HG02870 (cell line): ENCODE measurements at regions not wholly inside any gene's neighbourhood (a gene's known extent, or its start where the extent isn't known, plus 50 kb on each side); places are given as distances from the start of the nearest gene placed in this dataset.
A peak's percentile ranks its signal among the peaks of the same experiment; 100 is the strongest.

Source experiments
- ATAC-seq: cut with Tn5 transposase; IDR thresholded peaks from one replicate; pipeline ENCODE4 v1.9.1; 2021; ENCODE audit warnings: mild to moderate bottlenecking, moderate library complexity; ENCODE audit not compliant: unreplicated experiment

DNA sequence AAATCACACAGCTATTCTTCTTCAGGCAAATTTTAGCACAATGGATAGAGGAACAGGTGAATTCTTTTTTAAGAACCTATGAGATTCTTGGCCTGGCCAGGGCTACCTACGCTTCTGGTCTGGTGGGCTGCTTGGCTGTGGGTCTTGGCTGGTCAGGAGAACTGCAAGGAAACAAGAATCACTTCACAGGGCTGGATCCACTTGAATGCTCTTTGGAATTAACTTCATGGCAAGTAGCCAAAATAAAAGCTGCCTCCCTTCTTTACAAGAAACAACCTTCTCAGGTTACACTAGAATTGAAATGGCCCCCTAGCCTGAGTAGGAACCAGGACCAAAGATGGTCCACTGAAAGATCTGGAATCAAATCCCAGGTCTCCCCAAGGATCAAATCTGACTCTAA lies 519.1 kb downstream of the IQCM start:
- ATAC-seq: no peak

DNA sequence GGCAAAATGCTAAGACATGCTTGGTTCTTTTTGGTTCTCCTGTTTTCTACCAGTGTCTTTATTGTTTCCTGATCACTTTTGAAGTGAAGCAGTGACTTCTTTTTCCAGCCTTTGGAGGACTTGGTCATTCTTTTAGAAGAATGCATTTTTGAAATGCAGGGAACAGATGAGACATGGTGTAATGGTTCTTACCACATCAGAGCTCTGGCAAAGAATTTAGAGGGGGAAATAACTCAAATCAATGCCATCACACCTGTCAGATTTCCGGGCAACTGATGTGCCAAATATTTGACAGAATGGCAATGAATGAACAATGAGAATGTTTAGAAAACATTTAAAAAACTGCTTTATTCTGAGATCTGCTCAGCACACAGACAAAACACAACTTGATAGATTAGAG lies 519.6 kb downstream of the IQCM start:
- ATAC-seq: no peak

DNA sequence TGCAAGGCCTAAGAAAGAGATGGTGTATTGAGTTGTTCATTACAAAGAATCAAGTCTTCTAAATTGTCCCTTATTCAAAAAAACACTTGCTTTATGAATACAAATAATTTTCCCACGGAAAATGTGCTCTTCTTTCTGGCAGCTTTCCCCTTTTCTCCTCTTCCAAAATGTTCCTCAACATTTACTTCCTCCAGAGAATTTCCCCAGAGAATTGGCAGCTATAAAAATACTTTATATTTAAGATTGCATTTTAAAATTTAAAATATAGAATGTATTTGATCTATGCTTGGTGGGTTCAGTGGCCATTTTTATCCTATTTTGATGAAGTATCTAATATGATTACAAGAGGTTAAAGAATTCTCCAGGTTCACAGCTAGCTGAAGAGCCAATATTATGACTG lies 521.0 kb downstream of the IQCM start:
- no peak for ATAC-seq

DNA sequence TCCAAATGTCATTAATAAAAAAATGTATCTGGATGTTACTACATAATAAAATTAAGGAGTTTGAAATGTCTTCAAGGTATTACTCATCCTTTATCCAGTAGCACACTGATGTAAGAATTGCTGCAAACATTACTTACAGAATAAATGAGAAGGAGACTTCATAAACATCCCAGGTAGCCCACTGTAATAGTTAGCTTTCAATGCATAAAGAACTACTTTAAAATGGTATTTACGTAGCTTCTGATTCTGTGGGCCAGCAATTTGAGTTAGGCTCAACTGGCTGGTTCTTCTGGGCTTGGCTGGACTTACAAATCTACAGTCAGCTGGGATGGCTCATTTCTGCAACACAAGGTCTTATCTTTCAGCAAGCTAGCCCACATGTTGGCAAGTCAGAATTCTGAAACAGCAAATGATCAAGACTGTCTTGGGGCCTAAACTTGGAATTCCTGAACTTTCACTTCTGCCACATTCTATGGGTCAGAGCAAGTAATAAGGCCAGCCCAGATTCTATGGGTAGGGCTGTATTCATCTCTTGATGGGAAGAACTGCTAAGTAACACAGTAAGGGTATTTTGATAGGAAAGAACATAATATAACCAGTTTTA lies 522.5 kb downstream of the IQCM start:
- ATAC-seq: no peak

DNA sequence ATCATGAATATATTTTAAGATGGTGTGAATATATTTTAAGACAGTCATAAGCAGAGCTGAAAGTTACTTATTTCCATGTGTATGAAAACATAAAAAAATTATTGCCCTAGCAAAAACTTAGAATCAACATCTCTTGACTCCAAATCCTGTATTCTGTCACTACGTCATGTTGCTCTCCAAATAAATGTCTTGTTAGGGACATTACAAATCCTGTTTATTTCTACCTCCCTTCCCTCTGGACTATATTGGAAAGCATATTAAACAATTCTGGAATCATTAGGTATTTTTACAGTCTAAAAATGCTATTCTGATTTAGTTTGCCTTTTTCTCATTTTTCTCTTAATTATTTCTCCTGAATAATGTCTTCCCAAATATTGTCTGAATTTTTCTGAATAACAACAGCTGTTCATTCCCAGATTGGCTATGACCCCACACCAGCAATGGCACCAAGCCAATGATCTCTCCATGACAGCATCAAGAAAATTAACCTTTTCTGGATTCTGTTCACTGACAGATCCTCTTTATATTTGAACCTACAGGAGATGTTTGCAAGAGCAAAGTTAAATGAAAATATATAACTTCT lies 523.1 kb downstream of the IQCM start:
- no peak for ATAC-seq

GRCh38 chr4:149291463-149291862 lies 524.2 kb downstream of the IQCM start:
- ATAC-seq: no peak

GRCh38 chr4:149280806-149281205 lies 534.8 kb downstream of the IQCM start:
- no peak for ATAC-seq

GRCh38 chr4:149279776-149280175 lies 535.9 kb downstream of the IQCM start:
- no peak for ATAC-seq

DNA sequence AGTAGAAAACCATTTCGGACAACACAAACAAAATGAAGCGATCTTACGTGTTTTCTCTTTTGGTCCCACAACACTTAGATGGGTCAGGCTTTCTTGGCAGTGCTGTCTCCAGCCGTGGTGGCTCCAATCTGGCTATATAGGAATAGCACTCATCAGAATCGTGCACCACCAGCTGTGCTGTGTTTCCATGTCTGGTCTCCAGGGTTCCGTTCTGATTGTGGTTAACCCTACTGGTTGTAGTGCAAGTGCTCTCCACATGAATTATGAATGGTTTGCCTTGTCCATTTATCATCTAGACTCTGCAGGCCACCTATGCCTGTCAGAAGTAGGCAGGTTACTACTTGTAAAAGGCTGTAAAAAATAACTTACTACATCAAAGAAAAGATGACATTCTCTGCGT lies 536.3 kb downstream of the IQCM start:
- ATAC-seq: no peak

DNA sequence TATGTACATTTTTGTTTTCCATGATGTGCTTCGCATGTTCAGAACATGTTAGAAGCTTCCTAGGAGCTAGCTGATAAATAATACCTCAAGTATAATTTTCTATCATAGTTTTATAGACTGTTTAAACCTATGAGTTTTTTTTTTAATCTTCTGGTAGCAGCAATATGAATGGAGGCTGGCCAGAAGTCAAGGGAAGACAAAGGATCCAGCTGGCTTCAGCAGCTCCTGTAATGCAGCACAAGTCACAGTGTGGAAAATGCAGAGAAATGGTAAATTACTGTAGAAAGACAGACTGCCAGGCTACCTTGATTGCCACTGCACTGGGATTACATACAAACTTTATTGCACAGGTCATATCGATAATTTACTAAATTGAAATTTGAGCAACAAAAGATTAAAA lies 537.9 kb downstream of the IQCM start:
- no peak for ATAC-seq

DNA sequence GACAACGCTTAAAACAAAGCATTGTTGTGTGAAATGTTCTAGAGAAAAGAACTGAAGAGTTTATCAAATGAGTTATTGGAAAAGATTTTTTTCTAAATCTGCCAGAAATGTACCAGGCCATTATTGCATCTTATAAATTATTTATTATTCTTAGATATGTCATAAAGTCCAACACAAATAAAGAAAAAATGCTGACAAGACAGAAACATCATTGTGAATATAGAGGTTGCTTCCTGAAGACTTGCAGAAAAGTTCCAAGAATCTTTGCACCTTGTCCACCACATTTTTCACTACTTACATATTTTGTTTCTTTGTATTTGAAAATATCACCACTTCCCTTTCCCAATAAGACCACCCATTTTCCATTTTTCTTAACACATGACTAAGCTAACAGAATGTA lies 545.8 kb downstream of the IQCM start:
- ATAC-seq: no peak

DNA sequence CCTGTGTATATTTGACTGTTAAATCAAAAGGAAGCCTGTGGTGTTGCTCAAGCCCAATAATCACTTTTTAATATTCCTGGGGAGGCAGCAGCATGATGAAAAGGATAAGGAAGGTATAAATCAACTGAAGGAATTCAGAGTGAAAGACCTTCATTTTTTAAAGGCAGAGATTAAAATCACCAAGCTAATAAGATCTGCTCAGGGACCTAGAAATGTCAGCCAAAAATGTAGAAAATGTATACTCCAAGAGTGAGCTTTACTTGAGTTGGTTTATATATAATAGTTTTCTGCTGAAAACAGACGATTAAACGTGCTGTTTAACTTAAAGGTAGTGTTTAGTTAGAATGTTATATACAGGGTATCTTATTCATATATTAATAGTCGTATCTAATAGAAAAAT lies 549.3 kb downstream of the IQCM start:
- ATAC-seq: no peak

DNA sequence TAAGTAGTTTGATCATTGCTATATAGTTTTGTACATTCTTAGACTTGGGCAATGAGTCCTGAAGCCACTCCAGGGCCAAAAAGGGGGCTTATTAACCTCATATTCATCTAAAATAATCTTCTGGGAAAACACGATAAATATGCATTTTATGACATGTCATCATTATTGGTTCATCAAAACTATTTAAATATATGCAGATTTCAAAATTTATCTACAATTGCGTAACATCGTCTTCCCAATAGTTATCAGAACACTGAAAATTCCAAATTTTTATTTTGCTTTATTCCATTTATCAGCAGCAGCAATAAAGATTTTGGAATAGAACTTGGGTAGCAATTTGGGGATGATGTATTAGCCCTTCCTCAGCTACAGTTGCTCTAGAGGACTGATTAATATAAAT lies 550.0 kb downstream of the IQCM start:
- ATAC-seq: no peak

DNA sequence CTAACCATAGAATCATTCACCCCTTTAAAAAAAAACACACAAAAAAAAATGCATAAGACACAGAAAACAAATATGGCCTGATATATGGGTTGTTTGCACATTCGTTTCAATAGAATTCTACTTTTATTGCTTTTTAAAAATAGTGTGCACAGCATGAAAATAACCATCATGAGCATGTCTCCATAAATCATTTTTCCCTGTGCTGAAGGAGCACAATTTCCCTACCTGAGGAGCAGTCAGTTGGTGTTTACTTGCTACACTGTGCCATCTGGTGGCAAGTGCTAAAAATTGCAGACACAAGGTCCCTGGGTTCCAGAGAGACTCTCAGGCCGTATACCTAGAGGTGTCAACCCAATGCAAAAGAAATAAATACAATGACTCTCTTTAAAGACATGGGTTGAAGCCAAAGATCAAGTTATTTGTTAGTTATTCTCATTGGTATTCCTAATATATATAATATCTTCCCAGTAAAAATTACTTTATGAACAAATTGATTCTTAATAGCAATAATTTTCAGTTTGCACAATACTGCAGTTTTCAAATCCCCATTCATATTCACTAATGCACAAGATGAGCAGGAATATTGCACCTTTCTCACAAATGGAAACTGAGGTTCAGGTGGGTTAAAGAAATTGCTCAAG lies 551.4 kb downstream of the IQCM start:
- peak; percentile 94 for ATAC-seq

DNA sequence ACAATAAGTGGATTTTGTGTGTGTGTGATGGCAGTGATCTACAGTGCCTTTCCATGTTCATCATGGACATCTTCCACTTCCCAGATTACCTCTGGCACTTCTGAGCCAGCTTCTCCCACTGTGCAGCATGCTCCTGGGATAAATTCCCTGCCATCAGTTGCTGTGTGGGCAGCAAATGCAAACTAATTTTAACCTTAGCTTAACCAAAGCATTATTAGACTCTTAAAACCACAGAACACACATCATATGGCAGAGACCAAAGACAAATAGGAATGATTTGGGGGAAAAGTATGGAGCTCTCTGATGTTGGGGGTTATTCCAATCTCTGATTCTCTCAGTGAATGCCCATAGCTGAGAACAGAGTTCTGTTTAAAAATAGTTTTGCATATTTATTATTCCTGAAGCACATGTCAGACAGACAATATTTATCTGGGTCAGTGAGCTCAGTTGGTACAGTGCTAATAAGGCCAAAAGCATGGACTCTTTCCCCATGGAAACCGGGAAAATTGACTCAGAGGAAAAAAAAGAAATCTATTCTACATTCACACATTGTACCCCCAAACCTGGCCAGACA lies 567.4 kb downstream of the IQCM start:
- ATAC-seq: no peak

DNA sequence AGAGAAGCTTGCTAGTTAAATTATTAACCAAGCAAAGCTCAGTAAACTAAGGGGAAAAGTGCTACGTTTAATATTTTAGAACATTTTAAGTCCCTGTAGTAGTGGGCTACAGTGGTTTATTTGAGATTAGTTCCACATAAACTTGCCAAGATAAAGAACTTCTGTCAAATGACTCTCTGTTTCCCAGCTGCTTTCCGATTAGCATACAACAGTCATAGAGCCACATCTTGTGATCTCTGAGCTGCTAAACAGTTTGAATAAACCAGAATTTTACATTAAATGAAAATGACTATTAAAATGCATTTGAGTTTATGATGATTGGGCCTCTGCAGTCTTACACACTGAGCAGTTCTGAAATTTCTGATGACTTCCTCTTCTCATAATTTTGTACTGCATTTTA lies 568.5 kb downstream of the IQCM start:
- no peak for ATAC-seq

DNA sequence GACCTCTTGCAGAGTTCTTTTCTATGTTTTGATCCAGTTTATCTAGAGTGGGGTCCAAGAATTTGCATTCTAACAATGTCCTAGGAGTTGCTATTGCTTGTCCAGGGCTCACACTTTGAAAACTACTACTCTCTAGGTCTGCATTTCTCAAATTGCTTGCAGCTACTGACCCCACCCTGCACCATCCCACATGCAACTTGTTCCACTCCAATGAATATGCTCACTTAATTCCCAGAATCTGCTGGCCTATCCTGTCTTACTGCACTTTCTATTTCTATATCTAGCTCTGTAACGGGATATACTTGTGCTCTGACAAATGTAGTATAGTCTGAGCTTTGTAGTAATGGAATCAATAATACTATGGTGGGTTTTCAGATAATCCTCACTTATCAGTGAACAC lies 570.3 kb downstream of the IQCM start:
- ATAC-seq: no peak

GRCh38 chr4:149238097-149238496 lies 577.5 kb downstream of the IQCM start:
- no peak for ATAC-seq

DNA sequence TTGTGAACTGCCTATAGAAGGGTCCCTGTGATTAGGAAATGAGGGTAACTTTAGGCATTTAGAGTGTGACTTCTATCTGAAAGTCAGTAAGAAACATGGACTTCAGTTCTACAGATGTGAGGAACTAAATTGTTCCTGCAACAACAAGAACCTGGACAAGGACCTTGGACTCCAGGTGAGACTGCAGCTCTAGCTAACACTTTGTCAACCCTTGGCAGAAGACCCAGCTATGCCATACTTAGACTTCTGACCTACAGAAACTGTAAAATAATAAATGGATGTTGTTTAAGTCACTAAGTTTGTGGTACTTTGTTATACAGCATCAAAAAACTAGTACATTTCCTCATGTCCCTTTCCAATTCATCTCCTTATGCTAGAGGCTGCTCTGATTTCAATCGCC lies 580.8 kb downstream of the IQCM start:
- no peak for ATAC-seq

DNA sequence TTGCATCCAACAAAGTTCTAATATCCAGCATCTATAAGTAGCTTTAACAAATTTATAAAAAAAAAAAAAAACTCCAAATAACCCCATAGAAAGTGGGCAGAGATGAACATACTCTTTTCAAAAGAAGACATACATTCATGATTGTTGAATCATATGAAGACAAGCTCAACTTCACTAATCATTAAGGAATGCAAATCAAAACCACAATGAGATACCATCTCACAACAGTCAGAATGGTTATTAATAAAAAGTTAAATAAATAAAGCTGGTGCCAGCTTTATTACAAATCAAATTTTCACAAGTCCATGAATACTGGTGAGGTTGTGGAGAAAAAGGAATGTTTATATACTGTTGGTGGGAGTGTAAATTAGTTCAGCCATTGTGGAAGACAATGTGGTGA lies 592.0 kb downstream of the IQCM start:
- no peak for ATAC-seq

- no peak for ATAC-seq
Measured at GRCh38 chr4:149218672-149219071, 597.0 kb downstream of the IQCM start.

DNA sequence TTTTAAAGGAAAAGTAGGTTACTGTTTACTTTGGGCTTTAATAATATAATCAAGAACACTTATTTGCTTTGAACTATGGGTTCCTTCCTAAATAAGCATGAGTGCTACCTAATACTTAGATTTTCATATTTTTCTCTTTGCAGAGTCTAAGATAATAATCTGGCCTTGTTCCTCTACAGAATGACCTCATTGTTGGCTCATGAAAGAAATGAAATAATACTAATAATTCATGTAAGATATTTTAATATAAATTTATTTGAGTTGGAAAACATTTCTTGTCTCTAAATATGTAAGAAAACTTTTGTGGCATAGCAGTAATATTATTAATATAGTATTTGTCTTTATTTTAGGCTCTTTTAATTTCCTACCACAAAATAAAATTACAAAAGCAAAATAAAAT lies 601.3 kb downstream of the IQCM start:
- ATAC-seq: no peak
